ENCODE measurements at regions not wholly inside any gene's neighbourhood (a gene's known extent, or its start where the extent isn't known, plus 50 kb on each side); places are given as distances from the start of the nearest gene placed in this dataset.

GRCh38 chr1:232508130-232508701 lies 121.7 kb downstream of the SIPA1L2 start:
- no peak overlapping the region for H3K4me3 ChIP-seq (replicated peaks; ENCODE audit: insufficient read depth, low read length)
- DNase-seq (ENCODE audit: low read depth in 1 of 2, low spot score in 1 of 2) = no peak
- TF ChIP-seq POLR2AphosphoS5 (IDR thresholded peaks at IDR 0.05; ENCODE audit: low read depth) = no peak
- no peak for TF ChIP-seq SPI1 (IDR thresholded peaks at IDR 0.05; ENCODE audit: borderline replicate concordance, low read depth)
- no peak for TF ChIP-seq CTCF (IDR thresholded peaks at IDR 0.05; ENCODE audit: insufficient read depth, low read length)
- TF ChIP-seq GABPA (IDR thresholded peaks at IDR 0.05; ENCODE audit: low read depth) = no peak
- TF ChIP-seq REST (IDR thresholded peaks at IDR 0.05; ENCODE audit: insufficient replicate concordance, low read depth) = no peak
- H3K27ac ChIP-seq (replicated peaks) = no peak overlapping the region
- no peaks in the 10 kb centered on the region for H3K27me3 ChIP-seq (ENCODE audit: insufficient read depth, poor library complexity, severe bottlenecking)

GRCh38 chr1:232507571-232507970 lies 122.4 kb downstream of the SIPA1L2 start:
- TF ChIP-seq REST (IDR thresholded peaks at IDR 0.05; ENCODE audit: insufficient replicate concordance, low read depth) (no peak), GABPA (IDR thresholded peaks at IDR 0.05; ENCODE audit: low read depth) (no peak), CTCF (IDR thresholded peaks at IDR 0.05; ENCODE audit: insufficient read depth, low read length) (no peak), SPI1 (IDR thresholded peaks at IDR 0.05; ENCODE audit: borderline replicate concordance, low read depth) (no peak), POLR2AphosphoS5 (IDR thresholded peaks at IDR 0.05; ENCODE audit: low read depth) (no peak)
- Histone ChIP-seq H3K27me3 (ENCODE audit: insufficient read depth, poor library complexity, severe bottlenecking) (no peaks in the 10 kb centered on the region), H3K27ac (replicated peaks) (no peak overlapping the region), H3K4me3 (replicated peaks; ENCODE audit: insufficient read depth, low read length) (no peak overlapping the region)
- DNase-seq (ENCODE audit: low read depth in 1 of 2, low spot score in 1 of 2) = no peak

GRCh38 chr1:232505884-232506283 lies 124.0 kb downstream of the SIPA1L2 start:
- Histone ChIP-seq H3K4me3 (replicated peaks; ENCODE audit: insufficient read depth, low read length) (no peak overlapping the region), H3K27ac (replicated peaks) (no peak overlapping the region), H3K27me3 (ENCODE audit: insufficient read depth, poor library complexity, severe bottlenecking) (no peaks in the 10 kb centered on the region)
- DNase-seq (ENCODE audit: low read depth in 1 of 2, low spot score in 1 of 2) = no peak
- TF ChIP-seq REST (IDR thresholded peaks at IDR 0.05; ENCODE audit: insufficient replicate concordance, low read depth) = no peak
- no peak for TF ChIP-seq POLR2AphosphoS5 (IDR thresholded peaks at IDR 0.05; ENCODE audit: low read depth)
- no peak for TF ChIP-seq SPI1 (IDR thresholded peaks at IDR 0.05; ENCODE audit: borderline replicate concordance, low read depth)
- TF ChIP-seq GABPA (IDR thresholded peaks at IDR 0.05; ENCODE audit: low read depth) = no peak
- TF ChIP-seq CTCF (IDR thresholded peaks at IDR 0.05; ENCODE audit: insufficient read depth, low read length) = no peak
